ENCODE measurements at regions not wholly inside any gene's neighbourhood (a gene's known extent, or its start where the extent isn't known, plus 50 kb on each side); places are given as distances from the start of the nearest gene placed in this dataset.

DNA sequence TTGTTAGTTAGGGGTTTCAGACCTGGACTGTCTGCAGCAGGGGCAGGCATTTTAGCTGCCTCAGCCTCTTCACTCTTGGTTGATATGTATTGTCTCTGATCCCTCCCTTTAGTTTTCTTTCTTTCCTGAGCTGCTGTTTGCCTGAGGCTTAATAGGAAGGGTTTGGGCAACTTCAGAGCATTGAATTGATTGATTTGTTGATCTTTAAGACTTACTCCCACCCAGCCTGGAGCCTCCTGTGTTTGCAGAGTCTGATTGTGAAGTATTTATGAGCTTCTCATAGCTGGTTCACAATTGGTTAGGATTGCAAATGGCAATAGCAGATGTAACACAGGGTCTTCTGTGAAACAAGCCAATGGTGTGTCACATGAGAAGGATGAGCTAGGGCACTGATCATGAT lies 671.8 kb upstream of the SEMA6A start:
- TF ChIP-seq CTCF (conservative IDR thresholded peaks at IDR 0.05), result no peak
- TF ChIP-seq EZH2 (IDR thresholded peaks at IDR 0.05; ENCODE audit: low read depth), result no peak
